GM21447 (cell line): ENCODE measurements at regions not wholly inside any gene's neighbourhood (a gene's known extent, or its start where the extent isn't known, plus 50 kb on each side); places are given as distances from the start of the nearest gene placed in this dataset.
"Not testable (repeated sequence)": the region's sequence is repeated elsewhere in the genome, so short reads cannot be mapped to it uniquely, and the experiment has no call there.

Experiments
- ATAC-seq: cut with Tn5 transposase; IDR thresholded peaks from one replicate; pipeline ENCODE4 v1.9.1; 2021; ENCODE audit not compliant: unreplicated experiment

DNA sequence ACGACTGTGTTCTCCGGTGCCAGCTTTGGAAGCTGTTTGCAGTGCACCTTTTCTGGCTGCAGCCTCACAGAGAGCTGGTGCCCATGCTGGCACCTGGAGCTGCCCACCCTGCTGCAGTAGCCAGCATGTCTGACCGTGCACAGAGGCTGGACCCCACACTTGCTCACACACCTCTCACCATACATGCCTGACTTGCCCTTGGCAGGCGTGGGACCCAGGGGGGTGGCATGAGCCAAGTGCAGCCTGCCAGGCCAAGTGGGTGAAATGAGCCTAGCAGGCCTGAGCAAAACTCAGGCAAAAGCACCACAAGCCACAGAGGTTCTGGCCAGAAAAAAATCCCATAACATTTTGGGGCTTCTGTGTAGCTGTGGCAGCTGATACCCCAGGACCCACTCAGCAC is 258.8 kb downstream of the XPNPEP1 start:
- ATAC-seq: no peak

DNA sequence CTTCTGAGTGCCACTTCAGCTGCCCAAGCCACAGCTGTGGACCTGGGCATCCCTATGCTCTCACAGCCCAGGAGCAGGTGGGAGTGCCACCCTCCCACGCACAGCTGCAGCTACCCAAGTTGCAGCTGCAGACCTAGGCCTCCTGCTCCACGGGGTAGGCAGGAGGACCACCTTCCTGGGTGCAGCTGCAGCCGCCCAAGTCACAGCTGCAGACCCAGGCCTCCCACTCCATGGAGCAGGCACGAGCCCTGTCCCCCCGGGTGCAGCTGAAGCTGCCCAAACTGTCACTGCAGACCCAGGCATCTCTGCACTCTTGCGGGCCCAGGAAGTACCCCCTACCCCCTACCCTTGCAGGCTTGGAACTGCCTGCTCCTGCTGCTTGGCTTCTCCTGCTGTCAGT is 260.2 kb downstream of the XPNPEP1 start:
- no peak for ATAC-seq

DNA sequence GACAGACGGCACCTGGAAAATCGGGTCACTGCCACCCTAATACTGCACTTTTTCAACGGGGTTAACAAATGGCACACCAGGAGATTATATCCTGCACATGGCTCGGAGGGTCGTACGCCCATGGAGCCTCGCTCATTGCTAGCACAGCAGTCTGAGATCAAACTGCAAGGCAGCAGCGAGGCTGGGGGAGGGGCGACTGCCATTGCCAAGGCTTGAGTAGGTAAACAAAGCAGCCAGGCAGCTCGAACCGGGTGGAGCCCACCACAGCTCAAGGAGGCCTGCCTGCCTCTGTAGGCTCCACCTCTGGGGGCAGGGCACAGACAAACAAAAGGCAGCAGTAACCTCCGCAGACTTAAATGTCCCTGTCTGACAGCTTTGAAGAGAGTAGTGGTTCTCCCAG is 270.7 kb downstream of the XPNPEP1 start:
- ATAC-seq: not testable (repeated sequence)

DNA sequence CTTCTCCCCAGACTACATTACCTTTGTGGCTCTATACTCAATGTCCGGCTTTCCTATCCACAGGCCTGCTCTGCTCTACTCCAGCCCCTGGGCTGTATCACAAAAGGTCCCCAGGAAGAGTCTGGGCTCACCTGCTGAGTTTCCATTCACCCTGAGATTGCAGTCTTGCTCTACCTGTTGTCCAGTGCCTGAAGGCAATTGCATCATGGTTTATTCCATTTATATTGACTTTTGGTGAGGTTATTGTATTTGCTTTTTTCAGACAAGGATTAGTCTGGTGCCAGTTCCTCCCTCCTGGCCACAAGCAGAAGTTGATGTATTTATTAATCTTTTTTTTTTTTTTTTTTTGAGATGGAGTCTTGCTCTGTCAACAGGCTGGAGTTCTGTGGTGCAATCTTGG is 273.1 kb downstream of the XPNPEP1 start:
- no peak for ATAC-seq

DNA sequence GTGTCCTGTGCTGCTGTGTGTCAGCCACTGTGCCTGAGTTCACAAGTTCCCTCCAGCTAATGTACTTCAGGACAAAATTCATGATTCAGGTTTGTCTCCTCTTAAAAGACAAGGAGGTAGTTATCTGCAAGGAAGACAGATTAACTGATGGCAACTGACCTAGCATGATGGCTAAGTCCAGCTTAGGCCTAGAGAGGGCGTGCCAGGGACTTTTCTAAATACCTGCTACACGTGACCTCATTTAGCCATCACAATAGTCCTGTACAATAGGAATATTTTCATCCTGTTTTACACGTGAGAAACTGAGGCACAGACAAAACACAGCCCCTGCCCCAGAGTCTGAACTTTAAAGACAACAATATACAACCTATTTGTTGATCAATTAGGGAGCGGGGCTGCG is 275.7 kb downstream of the XPNPEP1 start:
- no peak for ATAC-seq

DNA sequence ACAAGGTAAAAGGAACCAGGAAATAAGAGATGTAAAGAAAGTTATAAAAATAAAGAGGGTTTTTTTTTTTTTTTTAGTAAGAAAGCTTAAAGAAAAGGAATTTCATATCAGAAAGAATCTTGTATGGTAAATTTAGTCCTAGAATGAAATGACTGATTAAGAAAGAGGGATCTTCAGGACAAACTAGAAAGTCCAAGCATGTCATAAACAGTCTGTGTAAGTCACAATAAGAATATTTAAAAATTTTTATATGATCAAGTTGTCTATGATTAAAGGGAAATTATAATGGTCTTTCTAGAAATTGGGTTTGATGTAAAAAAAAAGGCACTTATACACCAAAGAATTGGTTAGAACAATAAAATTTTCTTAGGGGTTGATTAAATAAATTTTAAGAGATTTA is 289.5 kb downstream of the XPNPEP1 start:
- ATAC-seq: no peak

DNA sequence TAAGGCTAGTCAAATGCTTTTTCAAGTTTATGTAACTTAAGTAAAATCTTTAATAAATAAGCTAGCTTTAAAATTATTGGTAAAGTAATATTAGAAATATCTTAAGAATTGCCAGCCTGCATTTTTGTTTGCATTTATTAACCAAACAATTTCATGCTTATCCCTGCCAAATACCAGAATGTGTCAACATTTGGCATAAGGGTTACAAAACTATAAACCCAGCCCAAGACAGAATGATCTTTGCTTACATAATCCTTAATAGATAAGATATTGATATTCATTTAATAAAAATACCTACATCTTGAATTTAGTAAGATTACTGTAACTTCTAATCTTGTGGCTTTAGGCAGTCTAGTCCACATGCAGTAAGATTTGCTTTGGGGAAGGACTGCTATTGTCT is 290.3 kb downstream of the XPNPEP1 start:
- ATAC-seq: not testable (repeated sequence)

DNA sequence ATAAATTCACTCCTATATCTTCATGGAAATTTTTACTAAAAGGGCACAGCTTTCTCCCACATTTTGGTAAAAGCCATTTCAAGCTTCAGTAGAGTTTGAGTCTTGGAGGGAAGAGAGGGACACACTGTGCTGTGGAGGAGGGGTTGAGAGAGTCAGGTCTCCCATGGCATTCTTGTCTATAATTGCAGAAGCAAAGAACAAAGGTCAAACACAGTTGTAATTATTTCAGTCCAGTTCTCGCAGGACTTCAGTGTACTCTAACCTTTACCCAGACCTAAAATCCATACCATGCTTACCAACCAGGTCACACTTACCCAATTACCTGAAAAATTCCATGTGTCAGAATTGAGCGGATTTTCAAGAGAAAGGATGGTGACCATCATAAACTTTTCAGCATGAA is 298.4 kb downstream of the XPNPEP1 start:
- ATAC-seq: no peak

DNA sequence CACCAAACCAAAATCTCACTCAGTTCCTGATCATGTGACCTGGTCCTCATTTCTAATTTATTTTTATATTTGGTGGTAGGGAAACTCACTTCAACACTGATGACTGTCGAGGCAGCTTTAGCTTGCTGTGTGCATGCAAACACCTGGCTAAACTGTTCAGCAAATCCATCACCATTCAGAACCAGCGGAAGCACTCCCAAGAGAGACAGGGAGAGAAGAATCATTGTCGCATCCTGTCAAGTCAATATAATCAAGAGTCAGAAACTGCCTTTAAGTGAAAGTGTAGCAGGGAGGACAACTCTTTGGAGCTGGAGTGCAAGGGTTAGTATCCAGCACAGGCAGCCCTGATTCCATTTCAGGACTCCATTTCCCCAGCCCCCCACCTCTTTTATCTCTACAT is 300.7 kb downstream of the XPNPEP1 start:
- no peak for ATAC-seq

DNA sequence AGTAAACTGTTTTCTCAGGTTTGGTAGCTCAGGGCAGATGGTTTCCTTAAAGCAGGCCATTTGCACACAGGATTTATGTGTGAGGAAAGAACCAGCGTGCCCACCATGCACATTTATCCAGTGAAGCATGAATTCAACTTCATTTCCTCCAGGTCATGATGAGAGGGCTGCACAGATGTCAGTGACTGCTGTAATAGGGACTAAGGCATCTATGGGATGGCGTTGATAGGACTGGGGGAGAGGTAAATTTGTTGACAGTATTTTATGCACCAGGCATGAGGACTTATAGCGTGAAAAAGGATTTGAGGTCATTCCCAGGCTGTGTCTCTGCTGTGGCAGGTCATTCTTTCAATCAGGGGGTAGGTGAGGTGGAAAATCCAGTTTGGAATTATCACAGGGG is 302.9 kb downstream of the XPNPEP1 start:
- no peak for ATAC-seq

DNA sequence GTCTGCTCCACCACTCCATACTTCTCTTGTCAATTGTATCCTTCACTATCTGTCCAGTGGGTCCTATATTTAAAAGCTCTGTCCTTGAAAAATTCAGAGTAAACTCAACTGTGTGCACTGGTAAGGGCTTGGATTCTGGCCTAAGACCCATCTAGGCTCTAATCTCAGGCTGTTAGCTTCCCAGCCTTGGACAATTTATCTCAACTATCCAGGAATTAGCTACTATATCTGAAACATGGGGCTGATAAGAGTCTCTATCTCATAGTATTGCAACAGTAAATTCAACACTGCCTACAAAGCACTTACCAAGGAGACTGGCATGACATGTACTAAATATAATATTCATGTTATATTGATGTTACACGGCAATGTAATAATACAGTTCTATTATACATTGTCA is 303.4 kb downstream of the XPNPEP1 start:
- no peak for ATAC-seq

DNA sequence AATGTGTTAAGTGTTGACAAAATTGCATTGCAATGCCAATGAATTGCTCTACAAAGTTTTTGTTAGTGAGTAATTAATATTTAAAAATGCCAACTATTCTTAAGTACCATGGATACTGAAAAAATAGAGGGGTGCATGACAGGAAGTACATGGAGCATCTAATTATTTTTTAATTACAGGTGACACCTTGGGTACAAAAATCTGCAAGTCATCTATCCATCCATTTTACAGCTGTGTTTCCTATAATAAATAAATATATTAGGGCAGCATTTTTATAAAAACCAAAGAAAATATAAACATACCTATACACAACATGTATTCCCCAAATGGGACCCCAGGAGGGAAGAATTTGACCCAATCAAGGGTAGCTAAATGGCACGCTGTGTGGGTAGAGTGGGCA is 304.6 kb downstream of the XPNPEP1 start:
- no peak for ATAC-seq

DNA sequence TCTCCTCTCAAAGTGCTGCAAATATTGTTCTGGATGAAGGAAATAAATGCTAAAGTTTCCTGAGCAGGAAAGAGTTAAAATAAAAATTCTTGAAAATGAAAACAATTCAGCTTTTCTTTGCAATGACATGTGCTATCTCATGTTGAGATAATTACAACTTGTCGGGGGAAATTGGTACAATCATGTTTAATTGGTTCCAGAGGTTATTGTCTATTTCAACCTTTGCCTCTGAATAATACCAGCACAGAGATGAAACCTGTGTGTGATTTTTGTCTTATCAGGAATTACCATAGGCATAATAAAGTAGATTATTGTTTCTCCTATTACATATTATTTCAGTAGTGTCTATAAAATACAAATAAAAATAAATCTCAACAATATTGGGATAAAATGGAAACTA is 305.0 kb downstream of the XPNPEP1 start:
- no peak for ATAC-seq

DNA sequence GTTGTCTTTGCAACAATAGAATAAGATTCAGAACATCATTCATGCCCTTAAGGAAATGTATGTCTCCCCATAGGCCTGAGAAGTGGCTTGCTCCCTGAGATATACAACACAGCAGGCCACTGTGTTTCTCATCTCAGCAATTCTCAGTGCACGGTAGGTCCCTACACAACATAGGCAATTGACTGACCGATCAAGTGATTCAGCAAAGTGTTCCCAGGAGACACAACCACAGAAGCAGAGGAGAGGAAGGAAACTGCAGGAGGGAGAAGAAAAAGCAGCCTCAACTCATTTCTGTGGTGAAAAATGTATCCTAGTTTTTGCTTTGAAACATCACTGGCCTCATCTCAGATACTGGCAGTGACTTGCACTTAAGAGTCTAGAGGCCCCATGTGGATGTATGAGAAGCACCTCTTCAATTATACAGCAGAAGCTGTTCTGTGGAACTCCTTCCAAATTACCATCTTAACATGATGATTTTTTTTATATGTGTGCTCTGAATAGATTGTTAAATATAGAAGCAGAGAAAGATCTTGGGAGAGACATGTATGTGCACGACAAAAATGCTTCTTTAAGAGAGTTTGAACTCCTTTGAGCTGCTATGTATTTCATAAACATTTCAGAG is 306.8 kb downstream of the XPNPEP1 start:
- ATAC-seq: no peak

DNA sequence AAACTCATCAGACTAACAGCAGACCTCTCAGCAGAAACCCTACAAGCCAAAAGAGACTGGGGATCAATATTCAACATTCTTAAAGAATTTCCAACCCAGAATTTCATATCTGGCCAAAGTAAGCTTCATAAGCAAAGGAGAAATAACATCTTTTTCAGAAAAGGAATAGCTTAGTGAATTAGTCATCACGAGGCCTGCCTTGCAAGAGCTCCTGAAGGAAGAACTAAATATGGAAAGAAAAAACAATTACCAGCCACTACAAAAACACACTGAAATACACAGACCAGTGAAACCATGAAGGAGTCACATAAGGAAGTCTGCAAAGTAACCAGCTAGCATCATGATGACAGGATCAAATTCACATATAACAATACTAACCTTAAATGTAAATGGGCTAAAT is 328.0 kb downstream of the XPNPEP1 start:
- ATAC-seq: not testable (repeated sequence)

DNA sequence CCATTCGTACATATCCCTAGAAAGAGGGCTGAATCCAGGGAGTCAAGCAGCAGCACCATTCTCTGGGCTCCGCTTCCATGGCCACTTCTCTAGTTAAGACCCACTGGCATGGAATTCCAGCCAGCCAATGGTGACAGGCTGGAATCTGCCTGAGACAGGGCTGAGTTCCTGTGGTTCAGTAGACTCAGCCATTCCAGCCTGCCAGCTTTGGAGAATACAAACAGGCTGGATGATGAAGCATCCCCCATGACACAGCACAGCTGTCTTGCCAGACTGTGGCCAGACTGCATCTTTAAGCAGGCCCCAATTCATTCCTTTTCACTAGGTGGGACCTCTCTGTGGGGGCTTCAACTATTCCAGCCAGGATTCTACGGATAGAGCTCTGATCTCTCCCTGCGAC is 329.6 kb downstream of the XPNPEP1 start:
- no peak for ATAC-seq

DNA sequence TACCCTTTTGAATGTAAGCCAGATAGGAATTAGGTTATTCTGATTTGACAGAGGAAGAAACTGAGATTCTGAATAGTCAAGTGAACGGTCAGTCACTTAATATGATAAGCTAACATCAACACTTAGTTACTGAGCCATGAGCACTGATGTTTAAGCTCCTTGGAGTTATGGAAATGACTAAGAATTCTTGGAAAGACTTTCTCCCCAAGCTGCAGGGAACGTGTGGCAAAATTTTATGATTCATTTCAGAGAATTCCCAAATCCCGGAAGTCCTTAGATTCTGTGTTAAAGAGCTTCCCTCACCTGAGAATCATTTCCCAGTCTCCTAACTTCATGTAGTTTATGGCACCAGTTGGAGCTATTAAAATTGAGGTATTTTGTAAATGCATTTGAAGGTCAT is 330.9 kb downstream of the XPNPEP1 start:
- no peak for ATAC-seq

DNA sequence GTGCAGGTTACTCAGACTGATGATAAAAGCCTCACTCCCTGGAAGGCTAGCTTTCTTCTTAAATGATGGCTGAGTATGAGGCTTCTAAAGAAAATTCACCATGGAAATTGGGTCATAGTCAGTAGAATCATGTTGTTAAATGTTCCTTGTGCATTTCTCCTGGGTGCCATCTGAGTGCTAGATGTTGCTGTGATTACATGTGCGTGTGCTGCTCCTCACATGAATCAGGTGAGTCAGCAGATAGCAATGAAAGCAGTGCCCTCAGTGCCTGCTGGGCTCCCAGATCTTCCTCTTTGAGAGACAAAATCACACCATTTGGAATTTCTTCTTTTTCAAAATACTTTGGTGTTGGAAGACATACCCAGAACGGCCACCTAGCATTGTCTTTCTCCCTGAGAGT is 331.7 kb downstream of the XPNPEP1 start:
- ATAC-seq: no peak

DNA sequence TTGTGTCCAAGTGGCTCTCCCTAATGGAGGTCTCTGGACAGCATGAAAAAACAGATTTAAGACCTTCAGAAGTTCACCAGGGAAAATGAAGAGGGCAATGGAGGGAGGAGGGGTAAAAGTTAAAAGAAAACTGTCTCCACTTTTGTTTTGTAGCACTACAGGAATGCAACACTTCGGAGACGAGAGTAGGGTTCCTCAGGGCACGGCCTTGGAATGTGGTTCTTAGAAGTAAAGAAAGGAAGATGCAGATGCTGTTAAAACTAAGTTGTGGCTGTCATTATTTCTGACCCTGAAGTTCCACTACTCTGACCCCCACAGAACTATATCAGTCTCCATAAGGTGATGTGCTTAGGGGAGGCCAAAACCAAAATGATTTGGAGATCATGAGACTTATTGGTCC is 335.1 kb downstream of the XPNPEP1 start:
- no peak for ATAC-seq

DNA sequence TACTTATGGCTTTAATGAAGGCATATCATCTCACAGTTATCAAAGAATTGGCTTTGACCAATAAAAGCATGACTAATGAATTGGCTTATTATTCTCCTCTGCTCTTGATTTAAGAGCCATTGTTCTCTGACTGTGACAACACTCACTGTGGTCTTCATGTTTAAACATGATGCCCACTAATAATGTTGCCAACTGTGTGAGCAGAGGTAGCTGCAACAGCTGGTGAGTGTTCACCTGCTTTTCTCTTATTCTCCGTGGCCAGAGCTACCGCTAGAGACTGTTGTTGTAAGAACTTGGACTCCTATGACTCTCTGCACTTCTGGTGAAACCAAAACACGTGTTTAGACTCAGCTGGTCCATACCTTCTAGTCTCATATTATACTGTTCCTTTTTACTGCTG is 335.9 kb downstream of the XPNPEP1 start:
- no peak for ATAC-seq

DNA sequence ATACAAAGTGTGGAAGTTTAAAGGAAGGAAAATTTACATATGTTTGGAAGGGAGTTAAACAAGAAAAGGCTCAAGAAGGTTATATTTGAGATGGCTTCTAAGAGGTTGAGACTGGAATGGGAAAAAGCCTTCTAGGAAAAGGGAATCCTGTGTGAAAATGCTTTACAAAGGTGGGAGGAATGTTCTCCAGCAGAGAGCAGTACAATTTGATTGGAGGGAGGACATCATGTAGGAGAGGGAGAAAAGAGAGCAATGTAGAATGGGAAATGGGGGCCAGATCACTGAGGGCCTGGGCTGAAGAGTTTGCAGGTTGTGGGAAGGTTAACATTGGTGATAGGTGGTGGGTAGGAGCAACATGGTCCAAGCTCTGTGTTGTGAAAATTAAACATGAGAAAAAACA is 366.9 kb downstream of the XPNPEP1 start:
- no peak for ATAC-seq

DNA sequence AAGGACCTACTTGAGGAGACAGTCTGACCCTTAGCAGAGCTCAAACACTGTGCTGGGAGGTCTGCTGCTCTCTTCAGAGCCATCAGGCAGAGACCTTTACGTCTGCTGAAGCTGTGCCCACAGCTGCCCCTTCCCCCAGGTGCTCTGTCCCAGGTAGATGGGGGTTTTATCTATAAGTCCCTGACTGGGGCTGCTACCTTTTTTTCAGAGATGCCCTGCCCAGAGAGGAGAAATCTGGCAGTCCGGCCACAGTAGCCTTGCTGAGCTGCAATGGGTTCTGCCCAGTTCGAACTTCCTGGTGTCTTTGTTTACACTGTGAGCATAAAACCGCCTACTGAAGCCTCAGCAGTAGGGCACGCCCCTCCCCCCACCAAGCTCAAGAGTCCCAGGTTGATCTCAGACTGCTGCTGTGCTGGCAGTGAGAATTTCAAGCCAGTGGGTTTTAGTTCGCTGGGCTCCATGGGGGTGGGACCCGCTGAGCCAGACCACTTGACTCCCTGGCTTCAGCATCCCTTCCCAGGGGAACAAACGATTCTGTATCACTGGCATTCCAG is 381.2 kb downstream of the XPNPEP1 start:
- ATAC-seq: not testable (repeated sequence)

DNA sequence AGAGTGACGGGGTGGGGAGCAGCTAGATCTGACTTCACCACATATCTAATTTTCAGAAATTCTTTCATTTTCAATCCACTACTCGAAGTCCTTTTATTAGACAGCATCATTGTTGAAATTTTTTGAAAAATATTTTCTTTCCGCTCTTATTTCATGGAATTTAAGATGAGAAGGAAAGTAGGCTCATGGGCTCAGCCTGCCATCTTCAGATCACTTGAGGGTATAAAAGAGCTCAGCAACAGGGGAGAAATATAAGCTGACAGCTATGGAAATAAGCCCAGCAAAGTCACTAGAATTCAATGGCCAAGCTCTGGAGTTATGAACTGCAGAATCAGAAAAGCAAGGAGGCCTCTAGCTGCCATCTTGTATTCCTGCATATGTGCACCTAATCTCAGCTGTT is 389.1 kb downstream of the XPNPEP1 start:
- no peak for ATAC-seq
